ENCODE measurements at regions not wholly inside any gene's neighbourhood (a gene's known extent, or its start where the extent isn't known, plus 50 kb on each side); places are given as distances from the start of the nearest gene placed in this dataset.

DNA sequence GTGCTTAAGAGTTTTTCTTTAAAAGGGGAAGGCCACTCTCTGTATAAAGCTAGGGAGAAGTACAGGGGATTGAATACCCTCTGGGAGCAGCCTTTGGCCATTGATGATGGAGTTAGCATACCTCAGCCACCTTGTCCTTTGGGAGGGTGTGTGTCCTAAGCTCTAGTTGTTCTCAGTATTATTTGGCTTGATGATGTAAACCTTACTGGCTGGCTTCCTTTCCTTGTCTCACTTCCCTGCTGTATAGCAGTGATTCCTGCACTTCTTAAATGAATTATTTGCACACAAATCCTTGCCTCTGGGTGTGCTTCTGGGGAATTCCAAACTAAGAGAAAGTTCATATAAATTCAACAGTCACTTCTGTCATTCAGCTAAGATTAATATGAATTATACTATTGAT, 234.9 kb upstream of the RIOK2 start:
- TF ChIP-seq, protein P1, sequence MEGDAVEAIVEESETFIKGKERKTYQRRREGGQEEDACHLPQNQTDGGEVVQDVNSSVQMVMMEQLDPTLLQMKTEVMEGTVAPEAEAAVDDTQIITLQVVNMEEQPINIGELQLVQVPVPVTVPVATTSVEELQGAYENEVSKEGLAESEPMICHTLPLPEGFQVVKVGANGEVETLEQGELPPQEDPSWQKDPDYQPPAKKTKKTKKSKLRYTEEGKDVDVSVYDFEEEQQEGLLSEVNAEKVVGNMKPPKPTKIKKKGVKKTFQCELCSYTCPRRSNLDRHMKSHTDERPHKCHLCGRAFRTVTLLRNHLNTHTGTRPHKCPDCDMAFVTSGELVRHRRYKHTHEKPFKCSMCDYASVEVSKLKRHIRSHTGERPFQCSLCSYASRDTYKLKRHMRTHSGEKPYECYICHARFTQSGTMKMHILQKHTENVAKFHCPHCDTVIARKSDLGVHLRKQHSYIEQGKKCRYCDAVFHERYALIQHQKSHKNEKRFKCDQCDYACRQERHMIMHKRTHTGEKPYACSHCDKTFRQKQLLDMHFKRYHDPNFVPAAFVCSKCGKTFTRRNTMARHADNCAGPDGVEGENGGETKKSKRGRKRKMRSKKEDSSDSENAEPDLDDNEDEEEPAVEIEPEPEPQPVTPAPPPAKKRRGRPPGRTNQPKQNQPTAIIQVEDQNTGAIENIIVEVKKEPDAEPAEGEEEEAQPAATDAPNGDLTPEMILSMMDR (IDR thresholded peaks at IDR 0.05; ENCODE audit: insufficient read depth, low read depth, low read length): no peak
- TF ChIP-seq EZH2 (IDR thresholded peaks at IDR 0.05; ENCODE audit: insufficient read depth, low read length): no peak
